NCI-H2196 (cell line): ENCODE measurements at regions not wholly inside any gene's neighbourhood (a gene's known extent, or its start where the extent isn't known, plus 50 kb on each side); places are given as distances from the start of the nearest gene placed in this dataset.
"Not testable (repeated sequence)": the region's sequence is repeated elsewhere in the genome, so short reads cannot be mapped to it uniquely, and the experiment has no call there.

Experiments used
- DNase-seq: peaks from one replicate; lab custom pipeline; 2025; ENCODE audit not compliant: unreplicated experiment; lab: John Stamatoyannopoulos, UW

GRCh38 chr6:14767226-14767625 lies 478.6 kb upstream of the JARID2 start:
- no peak for DNase-seq

GRCh38 chr6:14770040-14770439 lies 475.8 kb upstream of the JARID2 start:
- DNase-seq = no peak

- DNase-seq = no peak
Measured at GRCh38 chr6:14770572-14770971, 475.3 kb upstream of the JARID2 start.

GRCh38 chr6:14771016-14771415 lies 474.9 kb upstream of the JARID2 start:
- DNase-seq = no peak

GRCh38 chr6:14772188-14772587 lies 473.7 kb upstream of the JARID2 start:
- DNase-seq = no peak

GRCh38 chr6:14775528-14775927 lies 470.3 kb upstream of the JARID2 start:
- DNase-seq = peak; percentile 25

- no peak for DNase-seq
Measured at GRCh38 chr6:14776307-14776706, 469.6 kb upstream of the JARID2 start.

GRCh38 chr6:14781772-14782525 lies 463.9 kb upstream of the JARID2 start:
- DNase-seq = no peak

- not testable (repeated sequence) for DNase-seq
Measured at GRCh38 chr6:14782921-14783464, 462.9 kb upstream of the JARID2 start.

- no peak for DNase-seq
Measured at GRCh38 chr6:14783594-14783993, 462.3 kb upstream of the JARID2 start.

- no peak for DNase-seq
Measured at GRCh38 chr6:14784596-14785492, 461.0 kb upstream of the JARID2 start.

GRCh38 chr6:14785493-14785790 lies 460.4 kb upstream of the JARID2 start:
- DNase-seq = no peak

- DNase-seq = no peak
Measured at GRCh38 chr6:14786008-14786407, 459.9 kb upstream of the JARID2 start.

- DNase-seq = no peak
Measured at GRCh38 chr6:14786455-14786854, 459.4 kb upstream of the JARID2 start.

GRCh38 chr6:14787250-14787649 lies 458.6 kb upstream of the JARID2 start:
- no peak for DNase-seq

- DNase-seq = no peak
Measured at GRCh38 chr6:14787677-14788076, 458.2 kb upstream of the JARID2 start.

GRCh38 chr6:14789996-14790395 lies 455.9 kb upstream of the JARID2 start:
- DNase-seq = no peak

GRCh38 chr6:14790976-14791375 lies 454.9 kb upstream of the JARID2 start:
- DNase-seq = no peak

GRCh38 chr6:14791526-14791925 lies 454.3 kb upstream of the JARID2 start:
- no peak for DNase-seq

- DNase-seq = no peak
Measured at GRCh38 chr6:14792118-14792955, 453.5 kb upstream of the JARID2 start.

GRCh38 chr6:14795451-14795850 lies 450.4 kb upstream of the JARID2 start:
- DNase-seq = no peak
